ENCODE measurements at regions not wholly inside any gene's neighbourhood (a gene's known extent, or its start where the extent isn't known, plus 50 kb on each side); places are given as distances from the start of the nearest gene placed in this dataset.

DNA sequence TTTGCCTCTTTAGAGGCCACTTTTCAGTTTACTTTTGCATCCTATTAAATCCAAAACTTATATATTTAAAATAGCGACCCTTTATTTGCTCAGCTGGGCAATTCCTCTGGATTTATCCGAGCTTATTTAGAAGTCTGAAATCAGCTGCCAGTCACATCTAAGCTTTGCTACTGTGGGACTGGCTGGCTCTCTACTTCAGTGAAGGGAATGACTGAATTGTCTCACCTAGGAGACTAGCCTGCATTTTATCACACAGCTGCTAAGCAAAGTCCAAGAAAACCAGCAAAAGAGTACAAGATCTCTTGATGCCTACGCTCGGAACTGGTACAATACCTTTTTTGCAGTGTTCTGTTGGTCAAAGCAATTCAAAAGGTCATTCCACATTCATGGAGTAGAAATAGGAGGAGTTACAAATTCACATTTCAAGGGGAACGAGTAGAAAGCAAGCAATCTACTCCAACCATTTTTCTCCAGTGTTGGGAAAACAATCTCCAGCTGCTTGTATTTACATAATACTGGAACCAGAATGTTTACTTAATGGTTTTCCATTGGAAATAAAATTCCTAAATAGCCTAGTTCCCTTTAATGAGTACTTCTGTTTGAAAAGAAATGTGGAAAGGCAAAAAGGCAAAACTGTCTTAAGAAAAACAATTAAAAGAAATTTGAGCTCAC is 160.2 kb downstream of the MAGEB5 start:
- no peak for DNase-seq (ENCODE audit: low read depth)
- H3K4me3 ChIP-seq (ENCODE audit: low read length), result no peak overlapping the region
- H3K36me3 ChIP-seq (ENCODE audit: control insufficient read depth, insufficient read depth, low read length, severe bottlenecking), result no peaks in the 10 kb centered on the region
- no peaks in the 10 kb centered on the region for H3K27me3 ChIP-seq (replicated peaks; ENCODE audit: control insufficient read depth, insufficient read depth, low read length)
- H3K9me3 ChIP-seq (ENCODE audit: control insufficient read depth, low read length), result no peaks in the 10 kb centered on the region
- no peaks in the 10 kb centered on the region for H3K4me1 ChIP-seq (ENCODE audit: control insufficient read depth, insufficient read depth, low read length)
- H3K9ac ChIP-seq (ENCODE audit: low read length), result no peak overlapping the region

- no peaks in the 10 kb centered on the region for H3K27me3 ChIP-seq (replicated peaks; ENCODE audit: control insufficient read depth, insufficient read depth, low read length)
- H3K4me1 ChIP-seq (ENCODE audit: control insufficient read depth, insufficient read depth, low read length), result no peaks in the 10 kb centered on the region
- H3K9me3 ChIP-seq (ENCODE audit: control insufficient read depth, low read length), result no peaks in the 10 kb centered on the region
- H3K4me3 ChIP-seq (ENCODE audit: low read length), result no peak overlapping the region
- DNase-seq (ENCODE audit: low read depth), result no peak
- no peaks in the 10 kb centered on the region for H3K36me3 ChIP-seq (ENCODE audit: control insufficient read depth, insufficient read depth, low read length, severe bottlenecking)
- H3K9ac ChIP-seq (ENCODE audit: low read length), result no peak overlapping the region
Measured at GRCh38 chrX:26375346-26375745, 159.4 kb downstream of the MAGEB5 start.

DNA sequence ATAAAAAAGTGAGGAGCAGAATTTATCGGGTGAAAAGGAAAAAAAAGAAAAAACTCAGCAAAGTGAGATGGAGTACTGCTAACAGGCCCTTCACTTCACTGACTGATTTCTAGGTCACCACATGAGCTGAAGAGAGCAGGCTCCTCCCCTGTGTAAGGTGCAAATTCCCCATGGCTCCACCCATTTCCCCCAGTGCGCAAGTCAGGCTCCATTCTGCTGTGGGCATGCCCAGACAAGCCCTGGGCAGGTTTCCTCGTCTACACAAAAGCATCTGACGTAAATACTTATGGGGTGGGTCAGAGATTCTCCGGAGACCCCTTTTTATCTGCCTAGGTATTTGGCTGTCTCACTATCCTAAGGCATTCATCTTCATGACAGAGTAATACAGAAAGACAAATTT is 157.9 kb downstream of the MAGEB5 start:
- no peaks in the 10 kb centered on the region for H3K36me3 ChIP-seq (ENCODE audit: control insufficient read depth, insufficient read depth, low read length, severe bottlenecking)
- no peak overlapping the region for H3K4me3 ChIP-seq (ENCODE audit: low read length)
- no peaks in the 10 kb centered on the region for H3K4me1 ChIP-seq (ENCODE audit: control insufficient read depth, insufficient read depth, low read length)
- DNase-seq (ENCODE audit: low read depth), result no peak
- H3K27me3 ChIP-seq (replicated peaks; ENCODE audit: control insufficient read depth, insufficient read depth, low read length), result no peaks in the 10 kb centered on the region
- no peaks in the 10 kb centered on the region for H3K9me3 ChIP-seq (ENCODE audit: control insufficient read depth, low read length)
- H3K9ac ChIP-seq (ENCODE audit: low read length), result no peak overlapping the region

- Histone ChIP-seq H3K27me3 (replicated peaks; ENCODE audit: control insufficient read depth, insufficient read depth, low read length) (no peaks in the 10 kb centered on the region), H3K9ac (ENCODE audit: low read length) (no peak overlapping the region), H3K4me1 (ENCODE audit: control insufficient read depth, insufficient read depth, low read length) (no peaks in the 10 kb centered on the region), H3K36me3 (ENCODE audit: control insufficient read depth, insufficient read depth, low read length, severe bottlenecking) (no peaks in the 10 kb centered on the region), H3K4me3 (ENCODE audit: low read length) (no peak overlapping the region), H3K9me3 (ENCODE audit: control insufficient read depth, low read length) (no peaks in the 10 kb centered on the region)
- no peak for DNase-seq (ENCODE audit: low read depth)
Measured at GRCh38 chrX:26352891-26353430, 137.0 kb downstream of the MAGEB5 start.

DNA sequence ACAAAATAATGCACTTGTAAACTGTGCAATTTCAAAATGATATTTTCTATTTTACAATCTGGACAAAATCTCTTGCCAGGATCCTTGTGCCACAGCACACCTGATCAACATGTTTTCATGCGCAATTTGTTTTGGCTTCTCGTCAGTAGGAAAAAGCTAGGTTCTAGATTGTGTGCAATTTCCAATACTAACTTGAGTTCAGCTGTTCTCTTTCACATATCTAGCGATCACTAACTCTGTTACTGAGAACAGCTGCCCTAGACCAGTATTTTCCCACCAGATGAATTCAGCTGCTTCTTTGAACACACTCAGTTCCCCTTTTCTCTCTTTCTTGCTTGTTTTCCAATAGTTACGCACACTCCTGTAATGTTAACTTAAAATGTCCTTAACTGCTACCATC is 131.2 kb downstream of the MAGEB5 start:
- DNase-seq (ENCODE audit: low read depth), result no peak
- Histone ChIP-seq H3K27me3 (replicated peaks; ENCODE audit: control insufficient read depth, insufficient read depth, low read length) (no peaks in the 10 kb centered on the region), H3K9me3 (ENCODE audit: control insufficient read depth, low read length) (peaks cover 5% of the 10 kb centered on the region), H3K4me3 (ENCODE audit: low read length) (no peak overlapping the region), H3K9ac (ENCODE audit: low read length) (no peak overlapping the region), H3K4me1 (ENCODE audit: control insufficient read depth, insufficient read depth, low read length) (no peaks in the 10 kb centered on the region), H3K36me3 (ENCODE audit: control insufficient read depth, insufficient read depth, low read length, severe bottlenecking) (no peaks in the 10 kb centered on the region)

- peaks cover 3% of the 10 kb centered on the region for H3K9me3 ChIP-seq (ENCODE audit: control insufficient read depth, low read length)
- H3K4me3 ChIP-seq (ENCODE audit: low read length), result no peak overlapping the region
- H3K27me3 ChIP-seq (replicated peaks; ENCODE audit: control insufficient read depth, insufficient read depth, low read length), result no peaks in the 10 kb centered on the region
Measured at GRCh38 chrX:26334232-26334631, 118.3 kb downstream of the MAGEB5 start.

GRCh38 chrX:26328608-26329319 is 112.8 kb downstream of the MAGEB5 start:
- Histone ChIP-seq H3K4me3 (ENCODE audit: low read length) (no peak overlapping the region), H3K4me1 (ENCODE audit: control insufficient read depth, insufficient read depth, low read length) (no peaks in the 10 kb centered on the region), H3K9me3 (ENCODE audit: control insufficient read depth, low read length) (peaks cover 1% of the 10 kb centered on the region), H3K9ac (ENCODE audit: low read length) (no peak overlapping the region), H3K27me3 (replicated peaks; ENCODE audit: control insufficient read depth, insufficient read depth, low read length) (no peaks in the 10 kb centered on the region), H3K36me3 (ENCODE audit: control insufficient read depth, insufficient read depth, low read length, severe bottlenecking) (no peaks in the 10 kb centered on the region)
- no peak for DNase-seq (ENCODE audit: low read depth)

More at GRCh38 chrX:26334232-26334631, 118.3 kb downstream of the MAGEB5 start:
- no peaks in the 10 kb centered on the region for H3K36me3 ChIP-seq (ENCODE audit: control insufficient read depth, insufficient read depth, low read length, severe bottlenecking)
- H3K4me1 ChIP-seq (ENCODE audit: control insufficient read depth, insufficient read depth, low read length), result no peaks in the 10 kb centered on the region
- DNase-seq (ENCODE audit: low read depth), result no peak
- no peak overlapping the region for H3K9ac ChIP-seq (ENCODE audit: low read length)

DNA sequence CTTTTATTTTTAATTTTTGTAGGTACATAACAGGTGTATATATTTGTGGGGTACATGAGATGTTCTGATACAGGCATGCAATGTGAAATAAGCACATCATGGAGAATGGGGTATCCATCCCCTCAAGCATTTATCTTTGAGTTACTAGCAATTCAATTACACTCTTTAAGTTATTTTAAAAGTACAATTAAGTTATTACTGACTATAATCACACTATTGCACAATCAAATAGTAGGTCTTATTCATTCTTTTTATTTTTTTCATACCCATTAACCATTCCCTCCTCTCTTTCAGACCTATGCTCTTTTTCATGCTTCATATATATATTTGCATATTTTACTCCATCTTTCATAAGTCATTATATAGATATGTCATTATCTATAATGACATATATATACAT is 93.3 kb downstream of the MAGEB5 start:
- Histone ChIP-seq H3K4me3 (ENCODE audit: low read length) (no peak overlapping the region), H3K9ac (ENCODE audit: low read length) (no peak overlapping the region), H3K4me1 (ENCODE audit: control insufficient read depth, insufficient read depth, low read length) (no peaks in the 10 kb centered on the region), H3K36me3 (ENCODE audit: control insufficient read depth, insufficient read depth, low read length, severe bottlenecking) (no peaks in the 10 kb centered on the region), H3K9me3 (ENCODE audit: control insufficient read depth, low read length) (no peaks in the 10 kb centered on the region), H3K27me3 (replicated peaks; ENCODE audit: control insufficient read depth, insufficient read depth, low read length) (no peaks in the 10 kb centered on the region)
- no peak for DNase-seq (ENCODE audit: low read depth)

- Histone ChIP-seq H3K4me1 (ENCODE audit: control insufficient read depth, insufficient read depth, low read length) (no peaks in the 10 kb centered on the region), H3K9ac (ENCODE audit: low read length) (no peak overlapping the region), H3K36me3 (ENCODE audit: control insufficient read depth, insufficient read depth, low read length, severe bottlenecking) (no peaks in the 10 kb centered on the region), H3K4me3 (ENCODE audit: low read length) (no peak overlapping the region), H3K9me3 (ENCODE audit: control insufficient read depth, low read length) (no peaks in the 10 kb centered on the region), H3K27me3 (replicated peaks; ENCODE audit: control insufficient read depth, insufficient read depth, low read length) (no peaks in the 10 kb centered on the region)
- no peak for DNase-seq (ENCODE audit: low read depth)
Measured at GRCh38 chrX:26295425-26295824, 79.5 kb downstream of the MAGEB5 start.

- Histone ChIP-seq H3K9ac (ENCODE audit: low read length) (no peak overlapping the region), H3K4me3 (ENCODE audit: low read length) (no peak overlapping the region), H3K36me3 (ENCODE audit: control insufficient read depth, insufficient read depth, low read length, severe bottlenecking) (no peaks in the 10 kb centered on the region), H3K9me3 (ENCODE audit: control insufficient read depth, low read length) (no peaks in the 10 kb centered on the region), H3K27me3 (replicated peaks; ENCODE audit: control insufficient read depth, insufficient read depth, low read length) (no peaks in the 10 kb centered on the region), H3K4me1 (ENCODE audit: control insufficient read depth, insufficient read depth, low read length) (no peaks in the 10 kb centered on the region)
- DNase-seq (ENCODE audit: low read depth), result no peak
Measured at GRCh38 chrX:26286836-26287235, 70.9 kb downstream of the MAGEB5 start.
